Retina (tissue), 1 donor: ENCODE measurements at regions not wholly inside any gene's neighbourhood (a gene's known extent, or its start where the extent isn't known, plus 50 kb on each side); places are given as distances from the start of the nearest gene placed in this dataset.
"Not testable (repeated sequence)": the region's sequence is repeated elsewhere in the genome, so short reads cannot be mapped to it uniquely, and the experiment has no call there.

Experiments
- DNase-seq: peaks from one replicate; pipeline ENCODE4 v3.0.0-alpha.2; 2016

- DNase-seq, result peak; percentile 93
Measured at GRCh38 chr6:6724539-6725467, 136.3 kb downstream of the LY86 start.

DNA sequence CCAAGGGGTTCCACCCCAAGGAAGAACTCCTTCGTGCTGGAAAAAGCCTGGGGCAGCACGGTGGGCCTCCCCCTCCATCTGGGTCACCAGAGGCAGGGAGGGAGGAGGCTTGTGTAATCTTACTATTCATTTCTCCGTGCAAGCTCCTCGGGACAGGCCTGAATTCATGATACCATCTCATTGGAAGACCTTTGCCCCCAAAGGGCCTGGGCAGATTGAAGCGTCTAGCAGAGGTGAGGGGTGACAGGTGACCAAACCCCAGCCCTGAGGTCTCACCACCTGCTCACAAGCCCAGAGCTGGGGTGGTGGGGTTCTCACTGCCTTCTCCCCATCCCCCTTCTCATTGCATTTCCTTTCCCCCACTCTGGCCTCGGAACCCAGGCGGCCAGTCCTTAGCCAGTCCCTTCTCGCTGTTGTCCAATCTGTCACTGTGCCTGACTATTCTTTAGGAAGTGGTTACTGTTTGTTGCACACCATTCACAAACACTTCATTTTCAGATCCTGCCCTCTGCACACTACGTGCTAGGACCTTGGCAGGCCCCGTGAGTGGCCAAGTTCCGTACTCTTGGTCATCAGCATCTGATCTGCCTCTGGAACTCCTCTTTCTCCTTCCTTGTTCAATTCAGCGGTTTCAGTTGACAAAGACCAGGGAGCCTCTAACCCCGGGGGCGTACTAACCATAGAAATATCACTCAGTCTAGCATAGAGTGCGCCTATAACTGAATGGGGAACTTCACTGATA, 137.1 kb downstream of the LY86 start:
- DNase-seq, result no peak

- no peak for DNase-seq
Measured at GRCh38 chr6:6728169-6728941, 139.8 kb downstream of the LY86 start.

GRCh38 chr6:6729971-6730370, 141.5 kb downstream of the LY86 start:
- no peak for DNase-seq

DNA sequence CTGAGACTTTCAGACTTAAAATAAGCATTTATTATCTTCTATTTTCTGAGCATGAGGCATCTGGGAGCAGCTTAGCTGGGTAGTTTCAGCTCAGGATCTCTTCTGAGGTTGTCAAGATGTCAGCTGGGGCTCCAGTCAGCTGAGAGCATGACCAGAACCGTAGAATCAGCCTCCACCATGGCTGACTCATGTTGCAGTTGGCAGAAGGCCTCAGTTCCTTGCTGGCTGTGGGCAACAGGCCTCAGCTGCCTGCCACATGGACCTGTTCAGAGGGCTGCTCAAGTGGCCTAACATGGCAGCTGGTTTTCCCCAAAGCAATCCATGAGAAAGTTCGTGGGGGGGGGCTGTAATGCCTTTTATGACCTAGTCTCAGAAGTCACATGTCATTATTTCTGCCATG, 142.3 kb downstream of the LY86 start:
- DNase-seq, result no peak

GRCh38 chr6:6734479-6735465, 146.3 kb downstream of the LY86 start:
- DNase-seq, result peak; percentile 34

- peak; percentile 57 for DNase-seq
Measured at GRCh38 chr6:6736791-6737654, 148.5 kb downstream of the LY86 start.

GRCh38 chr6:6737671-6738070, 149.2 kb downstream of the LY86 start:
- DNase-seq, result no peak

DNA sequence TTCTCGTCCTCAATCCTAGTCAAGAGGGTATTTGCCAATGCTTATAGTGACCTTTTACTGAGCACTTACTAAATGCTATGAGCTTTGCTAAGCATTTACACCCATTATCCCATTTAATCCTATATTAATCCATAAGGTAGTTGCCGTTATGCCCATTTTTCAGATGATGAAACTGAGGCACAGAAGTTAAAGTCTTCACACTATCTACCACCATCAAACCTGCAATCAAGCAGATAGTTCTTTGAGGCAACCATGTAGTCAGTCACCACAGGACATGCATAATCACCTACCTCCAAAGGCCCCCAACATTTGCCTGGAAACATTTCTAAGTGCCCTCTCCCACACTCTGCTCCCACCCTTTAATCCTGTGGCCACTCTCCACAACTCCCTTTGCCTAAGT, 149.6 kb downstream of the LY86 start:
- no peak for DNase-seq

GRCh38 chr6:6738922-6739716, 150.6 kb downstream of the LY86 start:
- no peak for DNase-seq

DNA sequence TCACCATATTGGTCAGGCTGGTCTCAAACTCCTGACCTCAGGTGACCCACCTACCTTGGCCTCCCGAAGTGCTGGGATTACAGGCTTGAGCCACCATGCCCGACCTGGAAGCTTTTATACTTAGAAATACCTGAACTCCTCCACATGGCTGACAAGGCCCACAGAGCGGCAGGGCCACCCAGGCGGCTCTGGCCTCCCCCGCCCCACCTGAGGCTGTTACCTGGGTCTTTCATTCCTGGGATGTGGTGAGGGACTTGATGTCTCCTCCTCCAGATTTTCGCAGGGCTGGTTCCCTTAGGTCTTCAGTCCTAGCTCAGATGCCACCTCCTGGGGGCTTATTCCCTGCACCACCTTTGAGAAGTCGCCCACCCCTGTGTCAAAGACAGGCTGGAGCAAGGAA, 152.1 kb downstream of the LY86 start:
- DNase-seq, result no peak

DNA sequence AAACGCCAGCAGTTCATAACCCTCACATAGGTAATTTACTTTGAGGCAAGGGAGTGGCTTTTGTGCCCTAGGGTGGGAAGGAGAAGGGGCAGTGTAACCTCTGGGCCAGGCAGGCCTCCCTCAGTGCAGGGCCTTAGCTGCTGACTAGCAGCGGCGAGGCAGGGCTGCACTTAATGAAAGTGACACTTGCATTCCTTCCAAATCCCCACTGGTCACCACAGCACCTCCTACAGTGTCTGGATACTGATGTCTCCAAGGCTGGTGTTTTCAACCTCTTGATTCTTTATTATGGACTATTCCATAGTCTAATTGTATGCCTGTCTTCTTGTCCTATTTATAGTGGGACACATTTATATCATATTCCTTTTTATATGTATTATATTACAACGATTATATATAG, 152.7 kb downstream of the LY86 start:
- peak; percentile 58 for DNase-seq

DNA sequence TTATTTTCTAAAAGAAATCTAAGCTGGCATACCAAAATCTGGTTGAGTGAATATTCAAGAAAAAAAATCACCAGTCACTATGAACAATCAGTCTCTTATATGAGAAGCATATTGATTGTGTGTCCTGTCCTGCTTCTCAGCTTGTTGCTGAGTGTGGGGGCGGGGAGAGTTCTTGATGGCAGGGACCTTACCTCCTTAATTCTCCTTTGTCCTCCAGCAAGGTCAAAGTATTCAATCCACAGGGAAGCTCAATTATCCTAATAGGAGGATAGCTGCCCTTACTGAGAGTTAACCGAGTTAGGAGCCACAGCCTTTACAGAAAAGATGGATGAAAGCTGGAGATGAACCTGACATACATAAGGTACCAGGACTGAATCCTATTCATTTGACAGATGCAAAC, 154.0 kb downstream of the LY86 start:
- peak; percentile 14 for DNase-seq

- no peak for DNase-seq
Measured at GRCh38 chr6:6744551-6744950, 156.0 kb downstream of the LY86 start.

DNA sequence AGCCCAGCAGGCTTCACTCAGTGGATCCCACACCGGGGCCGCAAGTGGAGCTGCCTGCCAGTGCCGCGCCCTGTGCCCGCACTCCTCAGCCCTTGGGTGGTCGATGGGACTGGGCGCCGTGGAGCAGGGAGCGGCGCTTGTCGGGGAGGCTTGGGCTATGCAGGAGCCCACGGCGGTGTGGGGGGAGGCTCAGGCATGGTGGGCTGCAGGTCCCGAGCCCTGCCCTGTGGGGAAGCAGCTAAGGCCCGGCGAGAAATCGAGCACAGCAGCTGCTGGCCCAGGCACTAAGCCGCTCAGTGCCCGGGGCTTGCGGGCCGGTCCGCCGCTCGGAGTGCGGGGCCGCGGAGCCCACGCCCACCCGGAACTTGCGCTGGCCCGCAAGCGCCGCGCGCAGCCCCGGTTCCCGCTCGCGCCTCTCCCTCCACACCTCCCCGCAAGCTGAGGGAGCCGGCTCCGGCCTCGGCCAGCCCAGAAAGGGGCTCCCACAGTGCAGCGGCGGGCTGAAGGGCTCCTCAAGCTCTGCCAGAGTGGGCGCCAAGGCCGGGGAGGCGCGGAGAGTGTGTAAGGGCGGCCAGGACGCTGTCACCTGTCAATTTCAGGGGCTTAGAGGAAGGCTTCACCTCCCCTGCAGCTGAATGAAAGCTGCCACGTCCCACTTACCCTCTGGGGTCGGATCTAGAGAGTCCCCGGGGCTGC, 157.3 kb downstream of the LY86 start:
- not testable (repeated sequence) for DNase-seq

DNA sequence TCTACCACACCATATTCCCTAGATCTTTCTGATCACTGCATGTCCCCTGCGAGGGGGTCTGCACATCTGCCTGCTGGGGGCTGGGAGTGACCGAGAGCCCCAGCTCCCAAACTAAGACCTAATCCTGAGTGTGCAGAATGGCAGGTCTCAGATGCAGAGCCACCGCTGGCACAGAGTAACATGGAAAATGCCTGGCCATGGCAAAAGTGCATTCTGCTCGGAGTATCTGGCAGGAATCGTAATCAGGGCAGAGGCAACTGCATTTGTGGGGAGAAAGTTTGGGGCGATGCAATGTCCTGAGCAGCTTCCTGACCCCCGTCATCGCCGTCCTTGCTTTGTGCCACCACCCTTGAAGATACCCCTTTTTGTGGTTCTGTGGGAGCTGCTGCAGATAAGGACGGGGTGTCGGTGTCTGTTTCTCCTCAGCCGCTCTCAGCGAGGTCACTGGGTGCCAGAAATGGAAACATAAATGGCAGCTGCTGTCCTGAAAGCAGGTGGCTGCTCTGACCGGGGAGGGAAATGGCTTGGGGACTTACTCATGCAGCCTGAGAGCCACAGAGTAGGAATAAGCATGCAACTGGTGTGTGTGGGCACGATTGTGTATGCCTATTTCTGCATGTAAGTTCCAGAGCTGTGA, 157.9 kb downstream of the LY86 start:
- DNase-seq, result peak; percentile 24

- DNase-seq, result peak; percentile 9
Measured at GRCh38 chr6:6746970-6747338, 158.4 kb downstream of the LY86 start.

GRCh38 chr6:6747371-6747770, 158.9 kb downstream of the LY86 start:
- peak; percentile 27 for DNase-seq

GRCh38 chr6:6748001-6748400, 159.5 kb downstream of the LY86 start:
- DNase-seq, result peak; percentile 76
